Naive thymus-derived CD4-positive, alpha-beta T cell (primary cell): ENCODE measurements at regions not wholly inside any gene's neighbourhood (a gene's known extent, or its start where the extent isn't known, plus 50 kb on each side); places are given as distances from the start of the nearest gene placed in this dataset.
"Not testable (repeated sequence)": the region's sequence is repeated elsewhere in the genome, so short reads cannot be mapped to it uniquely, and the experiment has no call there.

Experiments
- ATAC-seq: fragments of 150-1000 bp; cut with Tn5 transposase; 2 replicates; pipeline ENCODE4 v1.10.0; 2021; ENCODE audit warnings: mild to moderate bottlenecking, moderate library complexity
- CTCF ChIA-PET: fragments of 350-600 bp; sonication (Branson Sonifier 250); formaldehyde crosslinking; loops from one replicate; lab custom pipeline; 2021; ENCODE audit warnings: antibody characterized with exemption; lab: Charles Lee
- POLR2A ChIA-PET: fragments of 350-600 bp; sonication (Branson Sonifier 250); formaldehyde crosslinking; loops from one replicate; lab custom pipeline; 2021; ENCODE audit warnings: antibody characterized with exemption, inconsistent platforms; lab: Charles Lee
- DNase-seq, 9 donors: peaks; one replicate each; pipeline versions ENCODE4 v3.0.0 to v3.0.0-alpha.2; 2020 to 2022; ENCODE audit warnings: mixed read lengths in 1 of 9
- H3K27ac ChIP-seq: one replicate; pipeline ENCODE4 v1.7.0; 2013; ENCODE audit warnings: mild to moderate bottlenecking, low read depth, low read length, moderate library complexity
- H3K27me3 ChIP-seq, 2 donors: one replicate each; pipeline ENCODE4 v1.7.0; 2013; ENCODE audit warnings: low read length in 2 of 2, mild to moderate bottlenecking in 2 of 2, moderate library complexity in 2 of 2; ENCODE audit not compliant: control insufficient read depth in 2 of 2, insufficient read depth in 2 of 2
- H3K36me3 ChIP-seq, 3 experiments: 1 replicate in 2 of 3; 2 replicates in 1 of 3; pipeline ENCODE4 v1.7.0; 2013; ENCODE audit warnings: low read length in 3 of 3, mild to moderate bottlenecking in 3 of 3, moderate library complexity in 1 of 3; ENCODE audit not compliant: insufficient read depth in 3 of 3, control insufficient read depth in 2 of 3
- H3K4me1 ChIP-seq, 2 donors: one replicate each; pipeline ENCODE4 v1.7.0; 2013; ENCODE audit warnings: low read length in 2 of 2, mild to moderate bottlenecking in 2 of 2, moderate library complexity in 1 of 2; ENCODE audit not compliant: control insufficient read depth in 2 of 2, insufficient read depth in 2 of 2
- H3K4me3 ChIP-seq: 2 replicates; pipeline ENCODE4 v1.7.0; 2013; ENCODE audit warnings: mild to moderate bottlenecking, low read length
- H3K9me3 ChIP-seq, 3 experiments: 1 replicate in 2 of 3; 2 replicates in 1 of 3; pipeline ENCODE4 v1.7.0; 2013; ENCODE audit warnings: low read length in 3 of 3; ENCODE audit not compliant: control insufficient read depth in 2 of 3
- H3K27ac Mint-ChIP-seq, 9 donors: one replicate each; pipeline ENCODE4 v1.8.0; 2020 to 2022; ENCODE audit warnings: mixed read lengths in 9 of 9, mild to moderate bottlenecking in 8 of 9, moderate library complexity in 5 of 9, inconsistent platforms in 2 of 9
- H3K27me3 Mint-ChIP-seq, 5 donors: one replicate each; pipeline ENCODE4 v1.8.0; 2021 to 2022; ENCODE audit warnings: mixed read lengths in 5 of 5, mild to moderate bottlenecking in 1 of 5
- H3K36me3 Mint-ChIP-seq, 5 donors: one replicate each; pipeline ENCODE4 v1.8.0; 2020 to 2022; ENCODE audit warnings: mixed read lengths in 5 of 5, mild to moderate bottlenecking in 3 of 5, inconsistent platforms in 1 of 5
- H3K4me1 Mint-ChIP-seq, 7 donors: one replicate each; pipeline ENCODE4 v1.8.0; 2020 to 2022; ENCODE audit warnings: mixed read lengths in 7 of 7, mild to moderate bottlenecking in 3 of 7, inconsistent platforms in 1 of 7
- H3K4me3 Mint-ChIP-seq, 10 donors: one replicate each; pipeline ENCODE4 v1.8.0; 2020 to 2022; ENCODE audit warnings: mild to moderate bottlenecking in 10 of 10, mixed read lengths in 10 of 10, moderate library complexity in 6 of 10, inconsistent platforms in 2 of 10
- H3K9me3 Mint-ChIP-seq, 11 donors: one replicate each; pipeline ENCODE4 v1.8.0; 2020 to 2022; ENCODE audit warnings: mixed read lengths in 11 of 11, mild to moderate bottlenecking in 4 of 11, inconsistent platforms in 1 of 11, moderate library complexity in 1 of 11
- intact Hi-C, 2 donors: fragments of 100-400 bp; cut with micrococcal nuclease; formaldehyde crosslinking; loops; one replicate each; pipeline ENCODE4 v1.15.1; 2023

GRCh38 chr7:42554932-42555331, 317.9 kb upstream of the GLI3 start:
- not testable (repeated sequence) for H3K36me3 Mint-ChIP-seq

GRCh38 chr7:42552227-42552626, 315.2 kb upstream of the GLI3 start:
- H3K9me3 Mint-ChIP-seq: peaks cover 7 to 40% (median 16%) of the 10 kb centered on the region in 11 donors
- CTCF ChIA-PET: no interaction called here
- POLR2A ChIA-PET: no interaction called here
- Histone ChIP-seq H3K9me3 (peaks cover 0 to 7% (median 0%) of the 10 kb centered on the region in 3 experiments), H3K4me3 (no peak overlapping the region), H3K27me3 (no peaks in the 10 kb centered on the region), H3K4me1 (no peaks in the 10 kb centered on the region), H3K36me3 (no peaks in the 10 kb centered on the region), H3K27ac (no peak overlapping the region)
- no peaks in the 10 kb centered on the region for H3K27me3 Mint-ChIP-seq
- H3K4me1 Mint-ChIP-seq: no peaks in the 10 kb centered on the region
- DNase-seq (no peak), ATAC-seq (no peak)
- H3K36me3 Mint-ChIP-seq: peaks cover 0 to 14% (median 0%) of the 10 kb centered on the region in 5 donors
- intact Hi-C loops: no loop called here
- no peak overlapping the region for H3K27ac Mint-ChIP-seq
- H3K4me3 Mint-ChIP-seq: no peak overlapping the region

More at GRCh38 chr7:42554932-42555331, 317.9 kb upstream of the GLI3 start:
- POLR2A ChIA-PET, CTCF ChIA-PET, H3K4me3 ChIP-seq, intact Hi-C loops, H3K27ac ChIP-seq, H3K27me3 ChIP-seq, H3K4me1 ChIP-seq, H3K36me3 ChIP-seq, ATAC-seq, H3K4me3 Mint-ChIP-seq, H3K9me3 ChIP-seq, H3K4me1 Mint-ChIP-seq, DNase-seq, H3K27me3 Mint-ChIP-seq, H3K27ac Mint-ChIP-seq: not testable (repeated sequence)
- H3K9me3 Mint-ChIP-seq: peaks cover 7 to 44% (median 18%) of the 10 kb centered on the region in 11 donors

GRCh38 chr7:42550706-42551470, 313.9 kb upstream of the GLI3 start:
- no peak overlapping the region for H3K27ac Mint-ChIP-seq
- H3K36me3 ChIP-seq: no peaks in the 10 kb centered on the region
- no peak overlapping the region for H3K4me3 ChIP-seq
- no peak overlapping the region for H3K4me3 Mint-ChIP-seq
- peaks cover 0 to 5% (median 0%) of the 10 kb centered on the region in 3 experiments for H3K9me3 ChIP-seq
- ChIA-PET POLR2A (no interaction called here), CTCF (no interaction called here)
- H3K27me3 Mint-ChIP-seq: no peaks in the 10 kb centered on the region
- DNase-seq (no peak), ATAC-seq (no peak)
- intact Hi-C loops: no loop called here
- no peak overlapping the region for H3K27ac ChIP-seq
- H3K9me3 Mint-ChIP-seq: peaks cover 0 to 28% (median 11%) of the 10 kb centered on the region in 11 donors
- H3K4me1 ChIP-seq: no peaks in the 10 kb centered on the region
- H3K4me1 Mint-ChIP-seq: no peaks in the 10 kb centered on the region
- H3K27me3 ChIP-seq: no peaks in the 10 kb centered on the region
- H3K36me3 Mint-ChIP-seq: peaks cover 0 to 9% (median 0%) of the 10 kb centered on the region in 5 donors

GRCh38 chr7:42549866-42550485, 313.0 kb upstream of the GLI3 start:
- no peak for ATAC-seq

GRCh38 chr7:42548816-42549611, 312.0 kb upstream of the GLI3 start:
- no peaks in the 10 kb centered on the region for H3K4me1 ChIP-seq
- CTCF ChIA-PET: no interaction called here
- no peaks in the 10 kb centered on the region for H3K4me1 Mint-ChIP-seq
- H3K27me3 Mint-ChIP-seq: no peaks in the 10 kb centered on the region
- peaks cover 0 to 2% (median 0%) of the 10 kb centered on the region in 3 experiments for H3K9me3 ChIP-seq
- H3K27ac Mint-ChIP-seq: no peak overlapping the region
- peaks cover 4 to 21% (median 7%) of the 10 kb centered on the region in 11 donors for H3K9me3 Mint-ChIP-seq
- no peak overlapping the region for H3K4me3 Mint-ChIP-seq
- no peaks in the 10 kb centered on the region for H3K27me3 ChIP-seq
- no peak for ATAC-seq
- H3K27ac ChIP-seq: no peak overlapping the region
- no peak overlapping the region for H3K4me3 ChIP-seq
- DNase-seq: no peak
- POLR2A ChIA-PET: no interaction called here
- H3K36me3 ChIP-seq: no peaks in the 10 kb centered on the region
- peaks cover 0 to 4% (median 0%) of the 10 kb centered on the region in 5 donors for H3K36me3 Mint-ChIP-seq
- intact Hi-C loops: no loop called here

More at GRCh38 chr7:42549866-42550485, 313.0 kb upstream of the GLI3 start:
- H3K9me3 Mint-ChIP-seq: peaks cover 4 to 24% (median 9%) of the 10 kb centered on the region in 11 donors
- intact Hi-C loops: no loop called here
- no peaks in the 10 kb centered on the region for H3K4me1 Mint-ChIP-seq
- H3K27me3 ChIP-seq: no peaks in the 10 kb centered on the region
- no peak for DNase-seq
- no peak overlapping the region for H3K27ac ChIP-seq
- CTCF ChIA-PET: no interaction called here
- POLR2A ChIA-PET: no interaction called here
- peaks cover 0 to 4% (median 0%) of the 10 kb centered on the region in 3 experiments for H3K9me3 ChIP-seq
- no peaks in the 10 kb centered on the region for H3K27me3 Mint-ChIP-seq
- H3K4me1 ChIP-seq: no peaks in the 10 kb centered on the region
- no peaks in the 10 kb centered on the region for H3K36me3 ChIP-seq
- H3K4me3 ChIP-seq: no peak overlapping the region
- no peak overlapping the region for H3K4me3 Mint-ChIP-seq
- peaks cover 0 to 4% (median 0%) of the 10 kb centered on the region in 5 donors for H3K36me3 Mint-ChIP-seq
- H3K27ac Mint-ChIP-seq: no peak overlapping the region

GRCh38 chr7:42545049-42545724, 308.2 kb upstream of the GLI3 start:
- Mint-ChIP-seq H3K27me3 (no peaks in the 10 kb centered on the region), H3K27ac (no peak overlapping the region), H3K36me3 (peaks cover 0 to 4% (median 0%) of the 10 kb centered on the region in 5 donors), H3K9me3 (peaks cover 4 to 25% (median 6%) of the 10 kb centered on the region in 11 donors), H3K4me3 (no peak overlapping the region), H3K4me1 (no peaks in the 10 kb centered on the region)
- no peaks in the 10 kb centered on the region for H3K4me1 ChIP-seq
- H3K9me3 ChIP-seq: no peaks in the 10 kb centered on the region
- DNase-seq (no peak), ATAC-seq (no peak)
- no peak overlapping the region for H3K4me3 ChIP-seq
- no peak overlapping the region for H3K27ac ChIP-seq
- intact Hi-C loops: no loop called here
- CTCF ChIA-PET: no interaction called here
- H3K27me3 ChIP-seq: no peaks in the 10 kb centered on the region
- no peaks in the 10 kb centered on the region for H3K36me3 ChIP-seq
- POLR2A ChIA-PET: no interaction called here
